GM12878 (cell line): ENCODE measurements at regions not wholly inside any gene's neighbourhood (a gene's known extent, or its start where the extent isn't known, plus 50 kb on each side); places are given as distances from the start of the nearest gene placed in this dataset.

ENCODE experiments used
- ELK1 ChIP-seq: IDR thresholded peaks from 2 replicates; pipeline ENCODE4 v1.6.1; 2012; ENCODE audit warnings: low read depth, low read length, improper control_type of control experiment
- PKNOX1 ChIP-seq: fragments of 450-650 bp; IDR thresholded peaks from 2 replicates; pipeline ENCODE4 v1.6.1; 2016; ENCODE audit warnings: mild to moderate bottlenecking
- POLR2A ChIP-seq: IDR thresholded peaks from 2 replicates; pipeline ENCODE4 v1.6.1; 2011; ENCODE audit warnings: low read depth, mild to moderate bottlenecking, low read length
- POLR2AphosphoS5 ChIP-seq: IDR thresholded peaks from 2 replicates; pipeline ENCODE4 v1.6.1; 2011; ENCODE audit warnings: mild to moderate bottlenecking, low read length, inconsistent platforms
- ZBTB33 ChIP-seq: fragments of 450-650 bp; IDR thresholded peaks from 2 replicates; pipeline ENCODE4 v1.6.1; 2017; ENCODE audit warnings: mild to moderate bottlenecking
- TF ChIP-seq, protein P1 (sequence below), 3 experiments: IDR thresholded peaks in 2 of 3; conservative IDR thresholded peaks in 1 of 3; 2 replicates each; pipeline ENCODE4 v1.5.1; 2011; ENCODE audit warnings: low read depth in 3 of 3, low read length in 3 of 3, mild to moderate bottlenecking in 3 of 3, control low read depth in 2 of 3, moderate library complexity in 2 of 3, inconsistent platforms in 1 of 3, mixed read lengths in 1 of 3; ENCODE audit not compliant: control insufficient read depth in 2 of 3, insufficient read depth in 1 of 3; ENCODE audit errors: extremely low read depth in 1 of 3

- no peak for TF ChIP-seq POLR2AphosphoS5
- TF ChIP-seq PKNOX1, result no peak
- no peak for TF ChIP-seq POLR2A
- TF ChIP-seq, protein P1, sequence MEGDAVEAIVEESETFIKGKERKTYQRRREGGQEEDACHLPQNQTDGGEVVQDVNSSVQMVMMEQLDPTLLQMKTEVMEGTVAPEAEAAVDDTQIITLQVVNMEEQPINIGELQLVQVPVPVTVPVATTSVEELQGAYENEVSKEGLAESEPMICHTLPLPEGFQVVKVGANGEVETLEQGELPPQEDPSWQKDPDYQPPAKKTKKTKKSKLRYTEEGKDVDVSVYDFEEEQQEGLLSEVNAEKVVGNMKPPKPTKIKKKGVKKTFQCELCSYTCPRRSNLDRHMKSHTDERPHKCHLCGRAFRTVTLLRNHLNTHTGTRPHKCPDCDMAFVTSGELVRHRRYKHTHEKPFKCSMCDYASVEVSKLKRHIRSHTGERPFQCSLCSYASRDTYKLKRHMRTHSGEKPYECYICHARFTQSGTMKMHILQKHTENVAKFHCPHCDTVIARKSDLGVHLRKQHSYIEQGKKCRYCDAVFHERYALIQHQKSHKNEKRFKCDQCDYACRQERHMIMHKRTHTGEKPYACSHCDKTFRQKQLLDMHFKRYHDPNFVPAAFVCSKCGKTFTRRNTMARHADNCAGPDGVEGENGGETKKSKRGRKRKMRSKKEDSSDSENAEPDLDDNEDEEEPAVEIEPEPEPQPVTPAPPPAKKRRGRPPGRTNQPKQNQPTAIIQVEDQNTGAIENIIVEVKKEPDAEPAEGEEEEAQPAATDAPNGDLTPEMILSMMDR (IDR thresholded peaks at IDR 0.05 in 2 of 3, conservative IDR thresholded peaks at IDR 0.05 in 1 of 3; ENCODE audit: control insufficient read depth in 2 of 3, extremely low read depth in 1 of 3, insufficient read depth in 1 of 3, low read depth in 3 of 3, low read length in 3 of 3), result no peak
- no peak for TF ChIP-seq ELK1
- TF ChIP-seq ZBTB33, result no peak
Measured at GRCh38 chr2:175464311-175464670, 282.8 kb upstream of the ATP5MC3 start.
